Esophagus muscularis mucosa (tissue), 4 donors: ENCODE measurements at regions not wholly inside any gene's neighbourhood (a gene's known extent, or its start where the extent isn't known, plus 50 kb on each side); places are given as distances from the start of the nearest gene placed in this dataset.

Source experiments
- CTCF ChIP-seq, 3 experiments: fragments of 200-600 bp in 2 of 3; fragments of 450-650 bp in 1 of 3; sonication (generic) in 2 of 3; IDR thresholded peaks; one replicate each; pipeline ENCODE4 v1.5.1; 2017 to 2019; ENCODE audit warnings: antibody characterized with exemption in 3 of 3, mild to moderate bottlenecking in 2 of 3, moderate library complexity in 1 of 3
- EP300 ChIP-seq: sonication (generic); formaldehyde crosslinking; IDR thresholded peaks from one replicate; pipeline ENCODE4 v1.6.1; 2017; ENCODE audit warnings: antibody characterized with exemption
- POLR2A ChIP-seq: fragments of 450-650 bp; IDR thresholded peaks from one replicate; pipeline ENCODE4 v1.6.1; 2017; ENCODE audit warnings: antibody characterized with exemption, moderate library complexity, mild to moderate bottlenecking, low read depth

- TF ChIP-seq POLR2A (no peak), CTCF (IDR thresholded peaks at IDR 0.05) (no peak), EP300 (no peak)
Measured at GRCh38 chr18:78711316-78711715, 268.3 kb upstream of the SALL3 start.
